Neural cell (in vitro differentiated cells): ENCODE measurements at regions not wholly inside any gene's neighbourhood (a gene's known extent, or its start where the extent isn't known, plus 50 kb on each side); places are given as distances from the start of the nearest gene placed in this dataset.

Experiments
- H2AFZ ChIP-seq: fragments of 200-600, 300-800 bp; sonication (generic), shearing (Covaris generic); 2 replicates; pipeline ENCODE4 v1.6.0; 2014; ENCODE audit warnings: low read depth, mild to moderate bottlenecking, antibody characterized with exemption, low read length, moderate library complexity
- H3F3A ChIP-seq: fragments of 200-600 bp; shearing (Covaris generic); 2 replicates; pipeline ENCODE4 v1.6.1; 2016; ENCODE audit warnings: mild to moderate bottlenecking, moderate library complexity, mixed read lengths, antibody characterized with exemption, low read length; ENCODE audit not compliant: insufficient read depth, poor library complexity, severe bottlenecking
- H3K27ac ChIP-seq: fragments of 200-600, 300-800 bp; sonication (generic), shearing (Covaris generic); 2 replicates; pipeline ENCODE4 v1.5.1; 2014; ENCODE audit warnings: mild to moderate bottlenecking, low read length, moderate library complexity
- H3K27me3 ChIP-seq: fragments of 300-800, 200-600 bp; sonication (generic), shearing (Covaris generic); 2 replicates; pipeline ENCODE4 v1.6.0; 2014; ENCODE audit warnings: mild to moderate bottlenecking, low read depth, low read length, moderate library complexity; ENCODE audit not compliant: insufficient read depth
- H3K36me3 ChIP-seq: fragments of 300-800, 200-600 bp; sonication (generic), shearing (Covaris generic); 2 replicates; pipeline ENCODE4 v1.5.1; 2014; ENCODE audit warnings: mild to moderate bottlenecking, antibody characterized with exemption, low read length, moderate library complexity; ENCODE audit not compliant: insufficient read depth
- H3K4me2 ChIP-seq: fragments of 300-800, 200-600 bp; sonication (generic), shearing (Covaris generic); 2 replicates; pipeline ENCODE4 v1.6.0; 2014; ENCODE audit warnings: mild to moderate bottlenecking, low read length
- H3K4me3 ChIP-seq: fragments of 300-800, 200-600 bp; sonication (generic), shearing (Covaris generic); 2 replicates; pipeline ENCODE4 v1.5.1; 2014; ENCODE audit warnings: mild to moderate bottlenecking, low read length, moderate library complexity
- H3K79me2 ChIP-seq: fragments of 200-600 bp; shearing (Covaris generic); replicated peaks from 2 replicates; pipeline ENCODE4 v1.6.0; 2014; ENCODE audit warnings: mild to moderate bottlenecking, low read length, moderate library complexity; ENCODE audit not compliant: insufficient read depth
- H3K9ac ChIP-seq: fragments of 300-800, 200-600 bp; sonication (generic), shearing (Covaris generic); 2 replicates; pipeline ENCODE4 v1.6.1; 2016; ENCODE audit warnings: mild to moderate bottlenecking, low read length, mixed read lengths
- H3K9me2 ChIP-seq: fragments of 200-600 bp; shearing (Covaris generic); 2 replicates; pipeline ENCODE4 v1.6.1; 2016; ENCODE audit warnings: mild to moderate bottlenecking, low read length, mixed read lengths; ENCODE audit not compliant: insufficient read depth
- H3K9me3 ChIP-seq: fragments of 200-600, 300-800 bp; sonication (generic), shearing (Covaris generic); 2 replicates; pipeline ENCODE4 v1.6.1; 2016; ENCODE audit warnings: mild to moderate bottlenecking, mixed run types, low read length, moderate library complexity, mixed read lengths
- H4K20me1 ChIP-seq: fragments of 200-600 bp; shearing (Covaris generic); 2 replicates; pipeline ENCODE4 v1.6.1; 2016; ENCODE audit warnings: mild to moderate bottlenecking, mixed run types; ENCODE audit not compliant: insufficient read depth
- EP300 ChIP-seq: fragments of 450-650 bp; conservative IDR thresholded peaks from 2 replicates; pipeline ENCODE4 v1.6.1; 2014; ENCODE audit warnings: antibody characterized with exemption, mild to moderate bottlenecking, moderate library complexity; ENCODE audit not compliant: poor library complexity, severe bottlenecking
- EZH2 ChIP-seq: fragments of 200-600, 300-800 bp; shearing (Covaris generic), sonication (generic); IDR thresholded peaks from 2 replicates; pipeline ENCODE4 v1.6.1; 2014; ENCODE audit warnings: antibody characterized with exemption, low read length, borderline replicate concordance, mild to moderate bottlenecking; ENCODE audit not compliant: insufficient read depth, poor library complexity, severe bottlenecking
- MXI1 ChIP-seq: fragments of 450-650 bp; conservative IDR thresholded peaks from 2 replicates; pipeline ENCODE4 v1.6.1; 2014; ENCODE audit warnings: antibody characterized with exemption, mild to moderate bottlenecking; ENCODE audit not compliant: poor library complexity, severe bottlenecking
- POLR2AphosphoS5 ChIP-seq: IDR thresholded peaks from 2 replicates; pipeline ENCODE4 v1.6.1; 2012
- RAD21 ChIP-seq: fragments of 450-650 bp; conservative IDR thresholded peaks from 2 replicates; pipeline ENCODE4 v1.6.1; 2014; ENCODE audit warnings: antibody characterized with exemption, mild to moderate bottlenecking, moderate library complexity
- SMC3 ChIP-seq: fragments of 450-650 bp; conservative IDR thresholded peaks from 2 replicates; pipeline ENCODE4 v1.6.1; 2014; ENCODE audit warnings: antibody characterized with exemption, mild to moderate bottlenecking, moderate library complexity; ENCODE audit not compliant: poor library complexity
- TAF1 ChIP-seq: IDR thresholded peaks from 2 replicates; pipeline ENCODE4 v1.6.1; 2012; ENCODE audit warnings: low read depth
- TF ChIP-seq, protein P1 (sequence below): IDR thresholded peaks from 2 replicates; pipeline ENCODE4 v1.6.1; 2012; ENCODE audit warnings: borderline replicate concordance
- TF ChIP-seq, protein P2 (sequence below): fragments of 450-650 bp; IDR thresholded peaks from 2 replicates; pipeline ENCODE4 v1.5.1; 2014; ENCODE audit warnings: antibody characterized with exemption, mild to moderate bottlenecking, moderate library complexity; ENCODE audit not compliant: poor library complexity, severe bottlenecking

DNA sequence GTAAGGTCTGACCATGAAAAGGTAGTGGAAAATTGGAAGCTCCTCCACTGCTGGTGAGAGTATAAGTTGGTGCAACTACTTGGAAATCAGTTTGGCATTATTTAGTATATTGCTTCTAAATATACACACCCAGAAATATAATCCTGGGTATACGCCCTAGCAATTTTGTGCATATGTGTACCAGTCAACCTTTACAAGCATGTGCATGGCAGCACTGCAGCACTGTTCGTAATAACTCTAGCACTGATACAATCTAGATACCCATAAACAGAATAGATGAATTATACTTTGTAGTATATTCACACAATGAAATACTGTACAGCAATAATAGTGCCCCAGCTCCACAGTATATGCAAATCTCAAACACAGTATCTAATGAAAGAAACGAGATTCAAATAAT lies 265.9 kb downstream of the EMP1 start:
- H2AFZ ChIP-seq: no peak overlapping the region
- no peaks in the 10 kb centered on the region for H3K9me3 ChIP-seq
- TF ChIP-seq EP300 (no peak), POLR2AphosphoS5 (no peak), SMC3 (no peak), RAD21 (no peak)
- TF ChIP-seq, protein P1, sequence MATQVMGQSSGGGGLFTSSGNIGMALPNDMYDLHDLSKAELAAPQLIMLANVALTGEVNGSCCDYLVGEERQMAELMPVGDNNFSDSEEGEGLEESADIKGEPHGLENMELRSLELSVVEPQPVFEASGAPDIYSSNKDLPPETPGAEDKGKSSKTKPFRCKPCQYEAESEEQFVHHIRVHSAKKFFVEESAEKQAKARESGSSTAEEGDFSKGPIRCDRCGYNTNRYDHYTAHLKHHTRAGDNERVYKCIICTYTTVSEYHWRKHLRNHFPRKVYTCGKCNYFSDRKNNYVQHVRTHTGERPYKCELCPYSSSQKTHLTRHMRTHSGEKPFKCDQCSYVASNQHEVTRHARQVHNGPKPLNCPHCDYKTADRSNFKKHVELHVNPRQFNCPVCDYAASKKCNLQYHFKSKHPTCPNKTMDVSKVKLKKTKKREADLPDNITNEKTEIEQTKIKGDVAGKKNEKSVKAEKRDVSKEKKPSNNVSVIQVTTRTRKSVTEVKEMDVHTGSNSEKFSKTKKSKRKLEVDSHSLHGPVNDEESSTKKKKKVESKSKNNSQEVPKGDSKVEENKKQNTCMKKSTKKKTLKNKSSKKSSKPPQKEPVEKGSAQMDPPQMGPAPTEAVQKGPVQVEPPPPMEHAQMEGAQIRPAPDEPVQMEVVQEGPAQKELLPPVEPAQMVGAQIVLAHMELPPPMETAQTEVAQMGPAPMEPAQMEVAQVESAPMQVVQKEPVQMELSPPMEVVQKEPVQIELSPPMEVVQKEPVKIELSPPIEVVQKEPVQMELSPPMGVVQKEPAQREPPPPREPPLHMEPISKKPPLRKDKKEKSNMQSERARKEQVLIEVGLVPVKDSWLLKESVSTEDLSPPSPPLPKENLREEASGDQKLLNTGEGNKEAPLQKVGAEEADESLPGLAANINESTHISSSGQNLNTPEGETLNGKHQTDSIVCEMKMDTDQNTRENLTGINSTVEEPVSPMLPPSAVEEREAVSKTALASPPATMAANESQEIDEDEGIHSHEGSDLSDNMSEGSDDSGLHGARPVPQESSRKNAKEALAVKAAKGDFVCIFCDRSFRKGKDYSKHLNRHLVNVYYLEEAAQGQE: no peak
- H3K9ac ChIP-seq: no peak overlapping the region
- no peak overlapping the region for H3K27ac ChIP-seq
- H4K20me1 ChIP-seq: no peaks in the 10 kb centered on the region
- H3K4me2 ChIP-seq: no peak overlapping the region
- no peaks in the 10 kb centered on the region for H3K27me3 ChIP-seq
- H3K9me2 ChIP-seq: no peaks in the 10 kb centered on the region
- no peaks in the 10 kb centered on the region for H3K79me2 ChIP-seq
- no peak overlapping the region for H3K4me3 ChIP-seq
- H3F3A ChIP-seq: no peaks in the 10 kb centered on the region
- H3K36me3 ChIP-seq: no peaks in the 10 kb centered on the region

DNA sequence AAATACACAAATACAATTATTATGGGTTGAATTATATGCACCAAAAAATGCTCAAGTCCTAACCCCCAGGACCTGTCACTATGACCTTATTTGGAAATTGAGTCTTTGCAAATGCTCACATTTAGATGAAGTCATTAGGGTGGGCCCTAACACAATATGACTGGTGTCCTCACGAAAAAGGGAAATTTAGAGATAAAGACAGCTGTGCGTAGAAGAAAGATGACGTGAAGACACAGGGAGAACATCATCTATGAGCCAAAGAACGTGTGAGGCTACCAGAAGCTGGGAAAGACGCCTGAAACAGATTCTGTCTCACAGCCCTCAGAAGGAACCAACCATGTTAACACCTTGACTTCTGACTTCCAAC lies 259.2 kb downstream of the EMP1 start:
- Histone ChIP-seq H2AFZ (no peak overlapping the region), H3K79me2 (no peaks in the 10 kb centered on the region), H4K20me1 (no peaks in the 10 kb centered on the region), H3K9me3 (no peaks in the 10 kb centered on the region), H3K4me2 (no peak overlapping the region), H3K27me3 (no peaks in the 10 kb centered on the region), H3K27ac (peak overlapping the region; percentile 61), H3K4me3 (no peak overlapping the region), H3K9me2 (no peaks in the 10 kb centered on the region), H3K9ac (no peak overlapping the region), H3F3A (no peaks in the 10 kb centered on the region), H3K36me3 (no peaks in the 10 kb centered on the region)
- no peak for TF ChIP-seq SMC3
- TF ChIP-seq, protein P1: no peak
- TF ChIP-seq RAD21: no peak
- no peak for TF ChIP-seq EZH2
- TF ChIP-seq, protein P2, sequence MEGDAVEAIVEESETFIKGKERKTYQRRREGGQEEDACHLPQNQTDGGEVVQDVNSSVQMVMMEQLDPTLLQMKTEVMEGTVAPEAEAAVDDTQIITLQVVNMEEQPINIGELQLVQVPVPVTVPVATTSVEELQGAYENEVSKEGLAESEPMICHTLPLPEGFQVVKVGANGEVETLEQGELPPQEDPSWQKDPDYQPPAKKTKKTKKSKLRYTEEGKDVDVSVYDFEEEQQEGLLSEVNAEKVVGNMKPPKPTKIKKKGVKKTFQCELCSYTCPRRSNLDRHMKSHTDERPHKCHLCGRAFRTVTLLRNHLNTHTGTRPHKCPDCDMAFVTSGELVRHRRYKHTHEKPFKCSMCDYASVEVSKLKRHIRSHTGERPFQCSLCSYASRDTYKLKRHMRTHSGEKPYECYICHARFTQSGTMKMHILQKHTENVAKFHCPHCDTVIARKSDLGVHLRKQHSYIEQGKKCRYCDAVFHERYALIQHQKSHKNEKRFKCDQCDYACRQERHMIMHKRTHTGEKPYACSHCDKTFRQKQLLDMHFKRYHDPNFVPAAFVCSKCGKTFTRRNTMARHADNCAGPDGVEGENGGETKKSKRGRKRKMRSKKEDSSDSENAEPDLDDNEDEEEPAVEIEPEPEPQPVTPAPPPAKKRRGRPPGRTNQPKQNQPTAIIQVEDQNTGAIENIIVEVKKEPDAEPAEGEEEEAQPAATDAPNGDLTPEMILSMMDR: no peak
- no peak for TF ChIP-seq TAF1
- no peak for TF ChIP-seq MXI1
- TF ChIP-seq EP300: no peak
- TF ChIP-seq POLR2AphosphoS5: no peak
